AG09309 (cell line): ENCODE measurements at regions not wholly inside any gene's neighbourhood (a gene's known extent, or its start where the extent isn't known, plus 50 kb on each side); places are given as distances from the start of the nearest gene placed in this dataset.
"Not testable (repeated sequence)": the region's sequence is repeated elsewhere in the genome, so short reads cannot be mapped to it uniquely, and the experiment has no call there.

ENCODE experiments used
- DNase-seq: peaks from one replicate; pipeline ENCODE4 v3.0.0-alpha.2; 2010; ENCODE audit warnings: low read depth
- H3K4me3 ChIP-seq: 2 replicates; pipeline ENCODE4 v1.5.1; 2011; ENCODE audit warnings: mild to moderate bottlenecking, low read depth, low read length, moderate library complexity; ENCODE audit not compliant: control insufficient read depth
- CTCF ChIP-seq: IDR thresholded peaks from 2 replicates; pipeline ENCODE4 v1.5.1; 2011; ENCODE audit warnings: mild to moderate bottlenecking, low read depth, low read length, inconsistent platforms; ENCODE audit not compliant: insufficient read depth, control insufficient read depth; ENCODE audit errors: missing control alignments

GRCh38 chr2:199057936-199058335, 399.8 kb downstream of the SATB2 start:
- H3K4me3 ChIP-seq: no peak overlapping the region
- no peak for DNase-seq
- no peak for TF ChIP-seq CTCF

- TF ChIP-seq CTCF: no peak
- no peak for DNase-seq
- H3K4me3 ChIP-seq: no peak overlapping the region
Observed at GRCh38 chr2:199055336-199055735, 402.4 kb downstream of the SATB2 start.

GRCh38 chr2:199042660-199043379, 414.9 kb downstream of the SATB2 start:
- no peak for TF ChIP-seq CTCF
- no peak for DNase-seq

GRCh38 chr2:199040522-199040921, 417.2 kb downstream of the SATB2 start:
- no peak for DNase-seq
- no peak for TF ChIP-seq CTCF
- H3K4me3 ChIP-seq: no peak overlapping the region

More at GRCh38 chr2:199042660-199043379, 414.9 kb downstream of the SATB2 start:
- no peak overlapping the region for H3K4me3 ChIP-seq

- not testable (repeated sequence) for DNase-seq, H3K4me3 ChIP-seq
Observed at GRCh38 chr2:199033761-199034160, 424.0 kb downstream of the SATB2 start.

- H3K4me3 ChIP-seq: no peak overlapping the region
- no peak for DNase-seq
- no peak for TF ChIP-seq CTCF
Observed at GRCh38 chr2:199025146-199025545, 432.6 kb downstream of the SATB2 start.

- DNase-seq: no peak
- no peak for TF ChIP-seq CTCF
- no peak overlapping the region for H3K4me3 ChIP-seq
Observed at GRCh38 chr2:199024224-199024623, 433.5 kb downstream of the SATB2 start.
